Astrocyte (in vitro differentiated cells and primary cell): ENCODE measurements at regions not wholly inside any gene's neighbourhood (a gene's known extent, or its start where the extent isn't known, plus 50 kb on each side); places are given as distances from the start of the nearest gene placed in this dataset.

Experiments used
- DNase-seq: peaks from one replicate; pipeline ENCODE4 v3.0.0-alpha.2; 2010; ENCODE audit warnings: low read depth
- FAIRE-seq: peaks from 2 replicates; lab custom pipeline; 2011; peaks lifted over from hg19 to GRCh38; lab: Jason Lieb, UNC
- H2AFZ ChIP-seq: 2 replicates; pipeline ENCODE4 v1.6.0; 2012; ENCODE audit warnings: low read depth, low read length, inconsistent platforms
- H3K27ac ChIP-seq: 2 replicates; pipeline ENCODE4 v1.5.1; 2011; ENCODE audit warnings: low read depth, low read length, inconsistent platforms
- H3K27me3 ChIP-seq: 2 replicates; pipeline ENCODE4 v1.6.0; 2011; ENCODE audit warnings: low read length, inconsistent platforms; ENCODE audit not compliant: insufficient read depth
- H3K36me3 ChIP-seq: 2 replicates; pipeline ENCODE4 v1.5.1; 2011; ENCODE audit warnings: low read length, inconsistent platforms; ENCODE audit not compliant: insufficient read depth
- H3K4me1 ChIP-seq: 2 replicates; pipeline ENCODE4 v1.5.1; 2011; ENCODE audit warnings: low read length, inconsistent platforms; ENCODE audit not compliant: insufficient read depth
- H3K4me2 ChIP-seq: 2 replicates; pipeline ENCODE4 v1.6.0; 2012; ENCODE audit warnings: low read length, inconsistent platforms
- H3K4me3 ChIP-seq: 2 replicates; pipeline ENCODE4 v1.5.1; 2011; ENCODE audit warnings: low read depth, mild to moderate bottlenecking, low read length, inconsistent platforms; ENCODE audit not compliant: insufficient read depth
- H3K79me2 ChIP-seq: 2 replicates; pipeline ENCODE4 v1.6.0; 2012; ENCODE audit warnings: mild to moderate bottlenecking, low read length, inconsistent platforms; ENCODE audit not compliant: insufficient read depth
- H3K9ac ChIP-seq: 2 replicates; pipeline ENCODE4 v1.6.0; 2012; ENCODE audit warnings: mild to moderate bottlenecking, low read length, inconsistent platforms
- H3K9me3 ChIP-seq: 2 replicates; pipeline ENCODE4 v1.5.1; 2012; ENCODE audit warnings: low read depth, mild to moderate bottlenecking, low read length, inconsistent platforms; ENCODE audit not compliant: insufficient read depth
- H4K20me1 ChIP-seq: 2 replicates; pipeline ENCODE4 v1.6.0; 2012; ENCODE audit warnings: low read length, inconsistent platforms; ENCODE audit not compliant: insufficient read depth
- H3K27ac Mint-ChIP-seq: one replicate; pipeline ENCODE4 v1.8.0; 2021; ENCODE audit warnings: mild to moderate bottlenecking, mixed read lengths; ENCODE audit not compliant: unreplicated experiment
- H3K27me3 Mint-ChIP-seq: one replicate; pipeline ENCODE4 v1.8.0; 2021; ENCODE audit warnings: low read depth, mixed read lengths; ENCODE audit not compliant: unreplicated experiment
- H3K36me3 Mint-ChIP-seq: one replicate; pipeline ENCODE4 v1.8.0; 2021; ENCODE audit warnings: low read depth, mixed read lengths; ENCODE audit not compliant: unreplicated experiment
- H3K4me1 Mint-ChIP-seq: one replicate; pipeline ENCODE4 v1.8.0; 2021; ENCODE audit warnings: low read depth, mixed read lengths; ENCODE audit not compliant: unreplicated experiment
- H3K4me3 Mint-ChIP-seq: one replicate; pipeline ENCODE4 v1.8.0; 2021; ENCODE audit warnings: mild to moderate bottlenecking, moderate library complexity, mixed read lengths; ENCODE audit not compliant: unreplicated experiment
- H3K9me3 Mint-ChIP-seq: one replicate; pipeline ENCODE4 v1.8.0; 2021; ENCODE audit warnings: mild to moderate bottlenecking, mixed read lengths; ENCODE audit not compliant: unreplicated experiment
- EZH2 ChIP-seq: IDR thresholded peaks from 2 replicates; pipeline ENCODE4 v1.6.1; 2012; ENCODE audit warnings: mild to moderate bottlenecking, low read length, inconsistent platforms; ENCODE audit not compliant: insufficient read depth
- TF ChIP-seq, protein P1 (sequence below): IDR thresholded peaks from 2 replicates; pipeline ENCODE4 v1.5.1; 2011; ENCODE audit warnings: low read depth, mild to moderate bottlenecking, inconsistent platforms, low read length, moderate library complexity; ENCODE audit not compliant: insufficient read depth

DNA sequence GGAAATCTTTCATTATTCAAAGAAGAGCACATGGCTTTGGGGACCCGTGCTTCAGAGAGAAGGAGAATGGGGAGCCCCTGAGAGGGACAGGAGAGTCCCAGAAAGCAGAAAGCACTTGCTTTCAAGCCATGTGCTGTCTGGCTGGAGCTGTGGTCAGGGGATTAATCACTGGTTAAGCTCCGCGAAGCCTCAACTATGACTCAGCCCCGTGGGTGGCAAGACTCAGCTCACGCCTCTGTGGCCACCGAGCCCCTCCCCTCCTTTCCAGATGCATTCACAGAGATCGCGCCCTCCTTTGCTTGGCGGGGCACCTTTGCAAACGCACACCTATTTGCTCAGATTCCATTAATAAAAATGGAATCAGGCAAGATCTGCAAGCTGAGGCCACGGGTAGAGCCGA is 202.9 kb upstream of the TCERG1L start:
- no peak for FAIRE-seq
- no peaks in the 10 kb centered on the region for H3K79me2 ChIP-seq
- H3K36me3 Mint-ChIP-seq, result no peaks in the 10 kb centered on the region
- TF ChIP-seq, protein P1, sequence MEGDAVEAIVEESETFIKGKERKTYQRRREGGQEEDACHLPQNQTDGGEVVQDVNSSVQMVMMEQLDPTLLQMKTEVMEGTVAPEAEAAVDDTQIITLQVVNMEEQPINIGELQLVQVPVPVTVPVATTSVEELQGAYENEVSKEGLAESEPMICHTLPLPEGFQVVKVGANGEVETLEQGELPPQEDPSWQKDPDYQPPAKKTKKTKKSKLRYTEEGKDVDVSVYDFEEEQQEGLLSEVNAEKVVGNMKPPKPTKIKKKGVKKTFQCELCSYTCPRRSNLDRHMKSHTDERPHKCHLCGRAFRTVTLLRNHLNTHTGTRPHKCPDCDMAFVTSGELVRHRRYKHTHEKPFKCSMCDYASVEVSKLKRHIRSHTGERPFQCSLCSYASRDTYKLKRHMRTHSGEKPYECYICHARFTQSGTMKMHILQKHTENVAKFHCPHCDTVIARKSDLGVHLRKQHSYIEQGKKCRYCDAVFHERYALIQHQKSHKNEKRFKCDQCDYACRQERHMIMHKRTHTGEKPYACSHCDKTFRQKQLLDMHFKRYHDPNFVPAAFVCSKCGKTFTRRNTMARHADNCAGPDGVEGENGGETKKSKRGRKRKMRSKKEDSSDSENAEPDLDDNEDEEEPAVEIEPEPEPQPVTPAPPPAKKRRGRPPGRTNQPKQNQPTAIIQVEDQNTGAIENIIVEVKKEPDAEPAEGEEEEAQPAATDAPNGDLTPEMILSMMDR, result no peak
- no peak for TF ChIP-seq EZH2
- no peak overlapping the region for H3K27ac Mint-ChIP-seq
- H3K4me1 ChIP-seq, result no peaks in the 10 kb centered on the region
- no peaks in the 10 kb centered on the region for H3K27me3 ChIP-seq
- H3K27ac ChIP-seq, result no peak overlapping the region
- no peak overlapping the region for H3K9ac ChIP-seq
- H3K4me3 ChIP-seq, result no peak overlapping the region
- H3K27me3 Mint-ChIP-seq, result peaks cover 28% of the 10 kb centered on the region
- no peaks in the 10 kb centered on the region for H3K36me3 ChIP-seq
- peaks cover 25% of the 10 kb centered on the region for H3K9me3 ChIP-seq
- H3K4me1 Mint-ChIP-seq, result peaks cover 7% of the 10 kb centered on the region
- H4K20me1 ChIP-seq, result no peaks in the 10 kb centered on the region
- no peak overlapping the region for H3K4me3 Mint-ChIP-seq
- no peak overlapping the region for H2AFZ ChIP-seq
- DNase-seq, result no peak
- no peak overlapping the region for H3K4me2 ChIP-seq
- peaks cover 17% of the 10 kb centered on the region for H3K9me3 Mint-ChIP-seq

DNA sequence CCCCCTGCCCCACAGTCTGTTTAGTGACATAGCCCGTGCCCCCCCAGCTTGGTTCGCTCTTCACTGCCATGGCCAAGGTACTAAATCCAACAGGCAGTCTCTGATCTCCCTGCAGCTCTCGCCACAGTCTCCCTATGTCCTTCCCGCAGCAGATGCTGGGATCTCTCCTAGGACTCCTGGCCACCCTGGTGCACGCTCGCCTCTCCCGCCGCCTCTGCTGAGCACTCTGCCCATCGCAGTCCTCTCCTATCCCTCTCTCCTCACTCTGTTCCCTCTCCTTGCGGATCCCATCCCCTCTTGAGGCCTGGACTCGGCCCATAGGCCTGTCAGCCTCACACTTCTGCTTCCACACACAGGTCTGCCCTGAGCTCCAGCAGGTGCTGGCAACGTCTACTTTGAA is 204.8 kb upstream of the TCERG1L start:
- DNase-seq, result no peak
- TF ChIP-seq EZH2, result no peak
- TF ChIP-seq, protein P1, result no peak
- no peak for FAIRE-seq
- Histone ChIP-seq H3K4me1 (no peaks in the 10 kb centered on the region), H3K36me3 (no peaks in the 10 kb centered on the region), H4K20me1 (no peaks in the 10 kb centered on the region), H3K4me3 (no peak overlapping the region), H3K27me3 (no peaks in the 10 kb centered on the region), H3K9me3 (peaks cover 23% of the 10 kb centered on the region), H2AFZ (no peak overlapping the region), H3K9ac (no peak overlapping the region), H3K27ac (no peak overlapping the region), H3K79me2 (no peaks in the 10 kb centered on the region), H3K4me2 (no peak overlapping the region)
- H3K27me3 Mint-ChIP-seq, result peaks cover 31% of the 10 kb centered on the region
- H3K27ac Mint-ChIP-seq, result no peak overlapping the region
- no peaks in the 10 kb centered on the region for H3K36me3 Mint-ChIP-seq
- H3K4me1 Mint-ChIP-seq, result peaks cover 7% of the 10 kb centered on the region
- no peak overlapping the region for H3K4me3 Mint-ChIP-seq
- H3K9me3 Mint-ChIP-seq, result peaks cover 11% of the 10 kb centered on the region

DNA sequence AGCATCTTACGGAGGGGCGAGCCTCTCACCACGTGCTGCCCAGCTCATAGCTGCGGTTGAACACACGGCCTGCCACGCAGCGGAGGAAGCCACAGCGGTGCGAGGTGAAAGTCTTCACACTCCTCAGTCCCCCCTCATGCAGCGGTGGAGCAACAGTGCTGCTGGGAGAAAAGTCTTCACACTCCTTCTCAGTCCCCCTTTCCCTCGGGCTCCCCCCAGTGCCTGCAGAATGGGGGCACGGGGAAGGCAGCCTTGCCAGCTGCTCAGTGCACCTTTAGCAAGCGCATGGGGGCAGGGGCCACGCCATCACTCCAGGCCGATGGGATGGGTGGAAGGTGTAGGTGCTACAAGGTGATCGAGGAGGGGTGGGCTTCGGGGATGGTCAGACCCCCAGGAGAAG is 206.3 kb upstream of the TCERG1L start:
- no peak for DNase-seq
- Histone ChIP-seq H4K20me1 (no peaks in the 10 kb centered on the region), H3K36me3 (no peaks in the 10 kb centered on the region), H3K79me2 (no peaks in the 10 kb centered on the region), H3K4me2 (no peak overlapping the region), H3K27me3 (no peaks in the 10 kb centered on the region), H3K27ac (no peak overlapping the region), H3K9ac (no peak overlapping the region), H2AFZ (no peak overlapping the region), H3K4me1 (no peaks in the 10 kb centered on the region), H3K9me3 (peaks cover 15% of the 10 kb centered on the region), H3K4me3 (no peak overlapping the region)
- FAIRE-seq, result no peak
- Mint-ChIP-seq H3K4me1 (peaks cover 7% of the 10 kb centered on the region), H3K4me3 (no peak overlapping the region), H3K36me3 (no peaks in the 10 kb centered on the region), H3K27me3 (peaks cover 34% of the 10 kb centered on the region), H3K9me3 (peaks cover 11% of the 10 kb centered on the region), H3K27ac (no peak overlapping the region)
- TF ChIP-seq EZH2, result no peak
- TF ChIP-seq, protein P1, result no peak
